ENCODE measurements at regions not wholly inside any gene's neighbourhood (a gene's known extent, or its start where the extent isn't known, plus 50 kb on each side); places are given as distances from the start of the nearest gene placed in this dataset.

- TF ChIP-seq POLR2A (IDR thresholded peaks at IDR 0.05; ENCODE audit: low read depth, low read length) (no peak), CTCF (conservative IDR thresholded peaks at IDR 0.05; ENCODE audit: low read depth, low read length) (no peak)
Observed at GRCh38 chr1:191970116-191970515, 188.1 kb upstream of the RGS18 start.

Data from IMR-90 (cell line).